GM12872 (cell line): ENCODE measurements at regions not wholly inside any gene's neighbourhood (a gene's known extent, or its start where the extent isn't known, plus 50 kb on each side); places are given as distances from the start of the nearest gene placed in this dataset.

Experiments
- TF ChIP-seq, protein P1 (sequence below): IDR thresholded peaks from 3 replicates; pipeline ENCODE4 v1.5.1; 2011; ENCODE audit warnings: low read depth, mild to moderate bottlenecking, low read length, moderate library complexity; ENCODE audit not compliant: insufficient read depth

DNA sequence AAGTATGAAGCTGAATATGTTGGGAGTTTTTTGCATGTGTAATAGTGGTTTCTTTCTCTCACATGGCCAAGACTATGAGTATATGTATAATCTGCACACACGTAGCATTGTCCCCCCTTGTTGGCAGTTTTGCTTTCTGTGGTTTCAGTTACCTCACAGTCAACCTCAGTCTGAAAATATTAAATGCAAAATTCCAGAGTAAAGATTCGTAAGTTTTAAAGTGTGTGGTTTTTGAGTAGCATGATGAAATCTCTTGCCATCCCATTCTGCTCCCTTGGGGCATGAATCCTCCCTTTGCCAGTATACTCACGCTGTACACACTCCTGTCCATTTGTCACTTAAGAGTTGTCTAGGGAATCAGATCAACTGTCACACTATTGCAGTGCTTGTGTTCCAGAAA, 742.0 kb upstream of the CCDC54 start:
- TF ChIP-seq, protein P1, sequence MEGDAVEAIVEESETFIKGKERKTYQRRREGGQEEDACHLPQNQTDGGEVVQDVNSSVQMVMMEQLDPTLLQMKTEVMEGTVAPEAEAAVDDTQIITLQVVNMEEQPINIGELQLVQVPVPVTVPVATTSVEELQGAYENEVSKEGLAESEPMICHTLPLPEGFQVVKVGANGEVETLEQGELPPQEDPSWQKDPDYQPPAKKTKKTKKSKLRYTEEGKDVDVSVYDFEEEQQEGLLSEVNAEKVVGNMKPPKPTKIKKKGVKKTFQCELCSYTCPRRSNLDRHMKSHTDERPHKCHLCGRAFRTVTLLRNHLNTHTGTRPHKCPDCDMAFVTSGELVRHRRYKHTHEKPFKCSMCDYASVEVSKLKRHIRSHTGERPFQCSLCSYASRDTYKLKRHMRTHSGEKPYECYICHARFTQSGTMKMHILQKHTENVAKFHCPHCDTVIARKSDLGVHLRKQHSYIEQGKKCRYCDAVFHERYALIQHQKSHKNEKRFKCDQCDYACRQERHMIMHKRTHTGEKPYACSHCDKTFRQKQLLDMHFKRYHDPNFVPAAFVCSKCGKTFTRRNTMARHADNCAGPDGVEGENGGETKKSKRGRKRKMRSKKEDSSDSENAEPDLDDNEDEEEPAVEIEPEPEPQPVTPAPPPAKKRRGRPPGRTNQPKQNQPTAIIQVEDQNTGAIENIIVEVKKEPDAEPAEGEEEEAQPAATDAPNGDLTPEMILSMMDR: no peak

GRCh38 chr3:106635826-106636225, 741.4 kb upstream of the CCDC54 start:
- TF ChIP-seq, protein P1: no peak

GRCh38 chr3:106640353-106640752, 736.9 kb upstream of the CCDC54 start:
- TF ChIP-seq, protein P1: no peak

DNA sequence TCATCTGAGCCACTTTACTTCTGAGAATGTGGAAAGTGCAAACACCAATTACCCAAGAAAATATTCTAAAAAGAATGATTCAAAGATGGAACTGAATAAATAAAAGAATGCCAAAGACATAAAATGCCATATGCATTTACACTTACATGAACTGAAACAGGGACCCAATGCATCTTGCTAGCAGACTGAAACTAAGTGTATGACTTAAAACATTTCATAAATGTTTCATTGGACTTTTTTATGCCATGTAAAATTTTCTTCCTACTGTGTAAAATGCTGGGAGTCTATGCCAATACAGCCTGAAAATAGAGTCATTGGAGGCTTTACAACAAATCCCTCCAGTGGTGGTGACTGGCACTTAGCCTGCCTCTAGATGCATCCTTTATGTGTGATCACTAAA, 735.1 kb upstream of the CCDC54 start:
- TF ChIP-seq, protein P1: no peak

GRCh38 chr3:106643684-106644161, 733.5 kb upstream of the CCDC54 start:
- TF ChIP-seq, protein P1: no peak

- TF ChIP-seq, protein P1: no peak
These were observed 703.2 kb upstream of the CCDC54 start for GRCh38 chr3:106673926-106674569.

DNA sequence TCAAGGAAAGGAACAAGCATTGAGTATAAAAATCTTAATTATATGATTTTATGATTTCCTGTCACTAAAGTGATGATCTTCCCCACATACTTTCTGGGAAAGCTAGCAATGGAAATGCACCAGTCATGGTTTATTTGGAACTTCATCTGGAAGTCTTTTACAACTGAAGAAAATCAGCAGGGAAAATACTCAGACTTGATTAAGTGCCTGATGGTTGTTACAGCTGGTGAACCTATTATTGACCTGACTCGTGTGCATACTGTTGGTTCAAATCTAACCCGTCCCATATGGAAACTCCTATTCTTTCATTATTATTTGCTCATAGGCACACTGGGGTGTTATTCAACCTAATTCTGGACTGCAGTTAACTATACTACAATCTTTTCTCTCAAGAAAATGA, 701.8 kb upstream of the CCDC54 start:
- TF ChIP-seq, protein P1: no peak
